HEK293 (cell line): ENCODE measurements at regions not wholly inside any gene's neighbourhood (a gene's known extent, or its start where the extent isn't known, plus 50 kb on each side); places are given as distances from the start of the nearest gene placed in this dataset.

Source experiments
- CTCF ChIA-PET: fragments of 350-600 bp; formaldehyde crosslinking; extraction: SDS; loops from one replicate; lab custom pipeline; 2021; ENCODE audit warnings: antibody characterized with exemption; lab: Yijun Ruan, JAX
- POLR2A ChIA-PET: fragments of 300-600 bp; formaldehyde crosslinking; extraction: SDS; loops from one replicate; lab custom pipeline; 2020; ENCODE audit warnings: antibody characterized with exemption, inconsistent platforms; lab: Yijun Ruan, JAX
- H3K27ac ChIP-seq: fragments of 200-500 bp; sonication (Bioruptor generic); 2 replicates; pipeline ENCODE4 v1.5.1; 2014; ENCODE audit warnings: low read depth, low read length, control low read depth, inconsistent platforms; ENCODE audit errors: extremely low read depth
- H3K36me3 ChIP-seq, 2 experiments: fragments of 200-500 bp in 1 of 2; sonication (Bioruptor generic) in 1 of 2; 1 replicate in 1 of 2; 2 replicates in 1 of 2; pipeline ENCODE4 v1.5.1; 2014 to 2017; ENCODE audit warnings: inconsistent platforms in 2 of 2, low read length in 2 of 2; ENCODE audit not compliant: control insufficient read depth in 2 of 2, insufficient read depth in 1 of 2
- H3K4me1 ChIP-seq: fragments of 200-500 bp; sonication (Bioruptor generic); 2 replicates; pipeline ENCODE4 v1.5.1; 2014; ENCODE audit warnings: mild to moderate bottlenecking, low read length, inconsistent platforms; ENCODE audit not compliant: control insufficient read depth, insufficient read depth
- H3K4me3 ChIP-seq: 2 replicates; pipeline ENCODE4 v1.5.1; 2011; ENCODE audit warnings: low read depth, mild to moderate bottlenecking, control low read depth, low read length, moderate library complexity
- H3K9me3 ChIP-seq: fragments of 200-500 bp; sonication (Bioruptor generic); 2 replicates; pipeline ENCODE4 v1.5.1; 2014; ENCODE audit warnings: low read depth, low read length, inconsistent platforms; ENCODE audit not compliant: control insufficient read depth, insufficient read depth
- ATF2 ChIP-seq: fragments of 450-650 bp; formaldehyde crosslinking; IDR thresholded peaks from 2 replicates; pipeline ENCODE4 v1.5.1; 2016; ENCODE audit warnings: missing biosample characterization, missing genetic modification characterization, low read depth
- CTCF ChIP-seq: fragments of 450-650 bp; formaldehyde crosslinking; IDR thresholded peaks from 2 replicates; pipeline ENCODE4 v1.5.1; 2016; ENCODE audit warnings: missing biosample characterization, missing genetic modification characterization
- PRDM1 ChIP-seq: fragments of 450-650 bp; formaldehyde crosslinking; IDR thresholded peaks from 2 replicates; pipeline ENCODE4; 2016; ENCODE audit warnings: missing biosample characterization, missing genetic modification characterization
- ZBTB20 ChIP-seq: fragments of 450-650 bp; formaldehyde crosslinking; IDR thresholded peaks from 2 replicates; pipeline ENCODE4 v1.5.1; 2016; ENCODE audit warnings: missing biosample characterization, missing genetic modification characterization
- ZEB2 ChIP-seq: fragments of 450-650 bp; formaldehyde crosslinking; IDR thresholded peaks from 2 replicates; pipeline ENCODE4 v1.5.1; 2016; ENCODE audit warnings: missing biosample characterization, missing genetic modification characterization
- ZNF140 ChIP-seq: fragments of 450-650 bp; formaldehyde crosslinking; IDR thresholded peaks from 2 replicates; pipeline ENCODE4 v1.5.1; 2016; ENCODE audit warnings: missing biosample characterization, missing genetic modification characterization
- ZNF223 ChIP-seq: fragments of 450-650 bp; formaldehyde crosslinking; IDR thresholded peaks from 2 replicates; pipeline ENCODE4 v1.5.1; 2016; ENCODE audit warnings: missing biosample characterization, missing genetic modification characterization
- ZNF24 ChIP-seq: fragments of 450-650 bp; formaldehyde crosslinking; IDR thresholded peaks from 2 replicates; pipeline ENCODE4 v1.5.1; 2016; ENCODE audit warnings: missing biosample characterization, missing genetic modification characterization
- ZNF391 ChIP-seq: fragments of 450-650 bp; formaldehyde crosslinking; IDR thresholded peaks from 2 replicates; pipeline ENCODE4 v1.5.1; 2016; ENCODE audit warnings: low read depth, missing biosample characterization, missing genetic modification characterization, borderline replicate concordance
- ZNF394 ChIP-seq: fragments of 450-650 bp; formaldehyde crosslinking; IDR thresholded peaks from 2 replicates; pipeline ENCODE4 v1.5.1; 2016; ENCODE audit warnings: missing biosample characterization, missing genetic modification characterization, mild to moderate bottlenecking, moderate library complexity, borderline replicate concordance
- ZNF426 ChIP-seq: fragments of 450-650 bp; formaldehyde crosslinking; IDR thresholded peaks from 2 replicates; pipeline ENCODE4 v1.5.1; 2017; ENCODE audit warnings: missing biosample characterization, missing genetic modification characterization, mild to moderate bottlenecking, inconsistent platforms, moderate library complexity
- ZNF473 ChIP-seq: fragments of 450-650 bp; formaldehyde crosslinking; IDR thresholded peaks from 2 replicates; pipeline ENCODE4 v1.5.1; 2017; ENCODE audit warnings: missing biosample characterization, missing genetic modification characterization
- ZNF513 ChIP-seq: fragments of 450-650 bp; IDR thresholded peaks from 2 replicates; pipeline ENCODE4 v1.5.1; 2018; ENCODE audit warnings: missing biosample characterization, missing genetic modification characterization
- ZNF518A ChIP-seq: fragments of 450-650 bp; formaldehyde crosslinking; conservative IDR thresholded peaks from 2 replicates; pipeline ENCODE4 v1.5.1; 2016; ENCODE audit warnings: low read depth, missing biosample characterization, missing genetic modification characterization
- ZNF529 ChIP-seq: fragments of 450-650 bp; formaldehyde crosslinking; IDR thresholded peaks from 2 replicates; pipeline ENCODE4 v1.5.1; 2017; ENCODE audit warnings: missing genetic modification characterization, missing biosample characterization; ENCODE audit not compliant: insufficient replicate concordance
- ZNF561 ChIP-seq: fragments of 450-650 bp; IDR thresholded peaks from 2 replicates; pipeline ENCODE4 v1.5.1; 2018; ENCODE audit warnings: missing biosample characterization, missing genetic modification characterization, borderline replicate concordance
- ZNF571 ChIP-seq: fragments of 450-650 bp; formaldehyde crosslinking; IDR thresholded peaks from 2 replicates; pipeline ENCODE4 v1.5.0; 2017; ENCODE audit warnings: missing biosample characterization, missing genetic modification characterization
- ZNF624 ChIP-seq: fragments of 450-650 bp; formaldehyde crosslinking; IDR thresholded peaks from 2 replicates; pipeline ENCODE4 v1.5.1; 2017; ENCODE audit warnings: missing biosample characterization, missing genetic modification characterization
- ZNF664 ChIP-seq: fragments of 450-650 bp; formaldehyde crosslinking; IDR thresholded peaks from 2 replicates; pipeline ENCODE4 v1.5.1; 2016; ENCODE audit warnings: missing biosample characterization, missing genetic modification characterization
- ZNF776 ChIP-seq: fragments of 450-650 bp; formaldehyde crosslinking; IDR thresholded peaks from 2 replicates; pipeline ENCODE4 v1.5.0; 2017; ENCODE audit warnings: missing biosample characterization, missing genetic modification characterization, borderline replicate concordance
- ZNF777 ChIP-seq: fragments of 450-650 bp; formaldehyde crosslinking; IDR thresholded peaks from 2 replicates; pipeline ENCODE4 v1.5.1; 2017; ENCODE audit warnings: missing biosample characterization, missing genetic modification characterization, borderline replicate concordance
- ZSCAN18 ChIP-seq: fragments of 450-650 bp; formaldehyde crosslinking; IDR thresholded peaks from 2 replicates; pipeline ENCODE4 v1.5.1; 2016; ENCODE audit warnings: missing biosample characterization, missing genetic modification characterization
- ZXDB ChIP-seq: fragments of 450-650 bp; formaldehyde crosslinking; IDR thresholded peaks from 2 replicates; pipeline ENCODE4 v1.5.1; 2016; ENCODE audit warnings: missing biosample characterization, missing genetic modification characterization

- no peak for TF ChIP-seq PRDM1 (tag by site-specific recombination)
- TF ChIP-seq ATF2 (tag by site-specific recombination), result no peak
- no peak for TF ChIP-seq ZNF624 (tag by site-specific recombination)
- no peak for TF ChIP-seq ZNF561 (tag by site-specific recombination)
- TF ChIP-seq ZNF529 (tag by site-specific recombination), result no peak
- TF ChIP-seq CTCF (tag by site-specific recombination), result no peak
- TF ChIP-seq ZNF394 (tag by site-specific recombination), result no peak
- no peak for TF ChIP-seq ZNF24
These were observed 541.1 kb downstream of the ETS1 start (continued) for GRCh38 chr11:128046213-128046612.

GRCh38 chr11:128045094-128045725 lies 542.1 kb downstream of the ETS1 start:
- H3K36me3 ChIP-seq, result no peaks in the 10 kb centered on the region
- POLR2A ChIA-PET, result no interaction called here
- H3K9me3 ChIP-seq, result no peaks in the 10 kb centered on the region
- no peak overlapping the region for H3K4me3 ChIP-seq
- TF ChIP-seq ZSCAN18 (tag by site-specific recombination), result no peak
- no peak for TF ChIP-seq ZNF624 (tag by site-specific recombination)
- no peak for TF ChIP-seq ZEB2 (tag by site-specific recombination)
- TF ChIP-seq ZNF777, result no peak
- no peak for TF ChIP-seq ZNF426 (tag by site-specific recombination)
- no peak for TF ChIP-seq ZNF473 (tag by site-specific recombination)
- no peak for TF ChIP-seq ZXDB (tag by site-specific recombination)
- no peak for TF ChIP-seq ZNF571
- TF ChIP-seq ZNF513, result no peak
- TF ChIP-seq ZNF140 (tag by site-specific recombination), result no peak
- no peak for TF ChIP-seq ZNF664 (tag by site-specific recombination)
- TF ChIP-seq ZBTB20 (tag by site-specific recombination), result no peak
- TF ChIP-seq ZNF776 (tag by site-specific recombination), result no peak
- no peak for TF ChIP-seq ZNF518A
- TF ChIP-seq PRDM1 (tag by site-specific recombination), result no peak
- no peak for TF ChIP-seq ZNF223 (tag by site-specific recombination)
- no peak for TF ChIP-seq ZNF391 (tag by site-specific recombination)
- H3K27ac ChIP-seq, result no peak overlapping the region
- CTCF ChIA-PET, result interaction anchor here (1.2 to 3.7 kb wide), 4 partner anchors 13 to 127 kb away, joined by 3 to 32 read pairs (median 4); no protein-coding TSS in a partner anchor
- no peaks in the 10 kb centered on the region for H3K4me1 ChIP-seq
